WTC11 (cell line): ENCODE measurements at regions not wholly inside any gene's neighbourhood (a gene's known extent, or its start where the extent isn't known, plus 50 kb on each side); places are given as distances from the start of the nearest gene placed in this dataset.

ENCODE experiments used
- CREM ChIP-seq: sonication (generic); formaldehyde crosslinking; IDR thresholded peaks from 2 replicates; pipeline ENCODE4 v1.8.1; 2022; ENCODE audit warnings: mild to moderate bottlenecking, missing genetic modification reagents, moderate library complexity
- CTCF ChIP-seq: fragments of 200-600 bp; IDR thresholded peaks from 2 replicates; pipeline ENCODE4 v1.8.0; 2022; ENCODE audit warnings: antibody characterized with exemption
- ELF4 ChIP-seq: sonication (generic); formaldehyde crosslinking; IDR thresholded peaks from 2 replicates; pipeline ENCODE4 v1.8.1; 2022; ENCODE audit warnings: low read depth, mild to moderate bottlenecking, moderate library complexity, missing genetic modification reagents
- RELA ChIP-seq: sonication (generic); formaldehyde crosslinking; IDR thresholded peaks from 2 replicates; pipeline ENCODE4 v1.8.1; 2022; ENCODE audit warnings: missing genetic modification reagents, mild to moderate bottlenecking, borderline replicate concordance
- ZBTB43 ChIP-seq: sonication (generic); formaldehyde crosslinking; IDR thresholded peaks from 2 replicates; pipeline ENCODE4 v1.8.1; 2023; ENCODE audit warnings: mild to moderate bottlenecking, missing genetic modification reagents
- ZNF121 ChIP-seq: sonication (generic); formaldehyde crosslinking; IDR thresholded peaks from 2 replicates; pipeline ENCODE4 v1.8.0; 2023; ENCODE audit warnings: missing genetic modification reagents
- ZNF232 ChIP-seq: sonication (generic); formaldehyde crosslinking; IDR thresholded peaks from 2 replicates; pipeline ENCODE4 v1.8.0; 2022; ENCODE audit warnings: mild to moderate bottlenecking, missing genetic modification reagents
- ZSCAN18 ChIP-seq: fragments of 250-450 bp; sonication (Bioruptor Pico); IDR thresholded peaks from 2 replicates; pipeline ENCODE4 v2.1.2; 2022; ENCODE audit warnings: mild to moderate bottlenecking, moderate library complexity
- TF ChIP-seq, protein P1 (sequence below): sonication (generic); formaldehyde crosslinking; IDR thresholded peaks from 2 replicates; pipeline ENCODE4 v1.8.0; 2022; ENCODE audit warnings: mild to moderate bottlenecking, missing genetic modification reagents
- TF ChIP-seq, protein P2 (sequence below): sonication (generic); formaldehyde crosslinking; IDR thresholded peaks from 2 replicates; pipeline ENCODE4 v1.8.1; 2023; ENCODE audit warnings: mild to moderate bottlenecking, missing genetic modification reagents, borderline replicate concordance
- TF ChIP-seq, protein P3 (sequence below): sonication (generic); formaldehyde crosslinking; IDR thresholded peaks from 2 replicates; pipeline ENCODE4 v1.8.1; 2023; ENCODE audit warnings: mild to moderate bottlenecking, missing genetic modification reagents, moderate library complexity
- TF ChIP-seq, protein P4 (sequence below): sonication (generic); formaldehyde crosslinking; conservative IDR thresholded peaks from 2 replicates; pipeline ENCODE4 v1.8.1; 2023; ENCODE audit warnings: mild to moderate bottlenecking, low read depth, missing genetic modification reagents, moderate library complexity

DNA sequence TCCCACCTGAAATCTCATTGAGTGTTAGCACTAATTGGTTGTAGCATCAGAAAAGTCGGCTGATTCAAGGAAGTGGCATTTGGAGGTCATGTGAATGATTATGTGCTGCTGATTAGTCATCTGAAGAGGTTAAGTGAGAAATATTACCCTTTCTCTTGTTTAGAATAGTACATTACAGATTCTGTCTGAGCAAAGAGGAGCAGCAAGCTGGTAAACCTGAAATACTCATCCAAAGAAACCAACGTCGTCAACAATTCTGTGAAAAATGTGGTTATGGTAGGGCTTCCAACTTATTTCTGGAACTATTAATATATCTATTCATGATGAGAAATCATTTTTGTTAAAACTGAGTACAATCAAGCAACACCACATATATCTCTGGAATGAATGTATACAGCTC, 1024.9 kb downstream of the TUSC7 start:
- TF ChIP-seq CREM (CRISPR knock-in tag): no peak
- TF ChIP-seq RELA (CRISPR knock-in tag): no peak
- TF ChIP-seq ZSCAN18 (CRISPR knock-in tag): no peak
- no peak for TF ChIP-seq CTCF
- no peak for TF ChIP-seq ZNF232
- TF ChIP-seq, protein P1, sequence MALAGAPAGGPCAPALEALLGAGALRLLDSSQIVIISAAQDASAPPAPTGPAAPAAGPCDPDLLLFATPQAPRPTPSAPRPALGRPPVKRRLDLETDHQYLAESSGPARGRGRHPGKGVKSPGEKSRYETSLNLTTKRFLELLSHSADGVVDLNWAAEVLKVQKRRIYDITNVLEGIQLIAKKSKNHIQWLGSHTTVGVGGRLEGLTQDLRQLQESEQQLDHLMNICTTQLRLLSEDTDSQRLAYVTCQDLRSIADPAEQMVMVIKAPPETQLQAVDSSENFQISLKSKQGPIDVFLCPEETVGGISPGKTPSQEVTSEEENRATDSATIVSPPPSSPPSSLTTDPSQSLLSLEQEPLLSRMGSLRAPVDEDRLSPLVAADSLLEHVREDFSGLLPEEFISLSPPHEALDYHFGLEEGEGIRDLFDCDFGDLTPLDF (CRISPR knock-in tag): no peak
- TF ChIP-seq, protein P2, sequence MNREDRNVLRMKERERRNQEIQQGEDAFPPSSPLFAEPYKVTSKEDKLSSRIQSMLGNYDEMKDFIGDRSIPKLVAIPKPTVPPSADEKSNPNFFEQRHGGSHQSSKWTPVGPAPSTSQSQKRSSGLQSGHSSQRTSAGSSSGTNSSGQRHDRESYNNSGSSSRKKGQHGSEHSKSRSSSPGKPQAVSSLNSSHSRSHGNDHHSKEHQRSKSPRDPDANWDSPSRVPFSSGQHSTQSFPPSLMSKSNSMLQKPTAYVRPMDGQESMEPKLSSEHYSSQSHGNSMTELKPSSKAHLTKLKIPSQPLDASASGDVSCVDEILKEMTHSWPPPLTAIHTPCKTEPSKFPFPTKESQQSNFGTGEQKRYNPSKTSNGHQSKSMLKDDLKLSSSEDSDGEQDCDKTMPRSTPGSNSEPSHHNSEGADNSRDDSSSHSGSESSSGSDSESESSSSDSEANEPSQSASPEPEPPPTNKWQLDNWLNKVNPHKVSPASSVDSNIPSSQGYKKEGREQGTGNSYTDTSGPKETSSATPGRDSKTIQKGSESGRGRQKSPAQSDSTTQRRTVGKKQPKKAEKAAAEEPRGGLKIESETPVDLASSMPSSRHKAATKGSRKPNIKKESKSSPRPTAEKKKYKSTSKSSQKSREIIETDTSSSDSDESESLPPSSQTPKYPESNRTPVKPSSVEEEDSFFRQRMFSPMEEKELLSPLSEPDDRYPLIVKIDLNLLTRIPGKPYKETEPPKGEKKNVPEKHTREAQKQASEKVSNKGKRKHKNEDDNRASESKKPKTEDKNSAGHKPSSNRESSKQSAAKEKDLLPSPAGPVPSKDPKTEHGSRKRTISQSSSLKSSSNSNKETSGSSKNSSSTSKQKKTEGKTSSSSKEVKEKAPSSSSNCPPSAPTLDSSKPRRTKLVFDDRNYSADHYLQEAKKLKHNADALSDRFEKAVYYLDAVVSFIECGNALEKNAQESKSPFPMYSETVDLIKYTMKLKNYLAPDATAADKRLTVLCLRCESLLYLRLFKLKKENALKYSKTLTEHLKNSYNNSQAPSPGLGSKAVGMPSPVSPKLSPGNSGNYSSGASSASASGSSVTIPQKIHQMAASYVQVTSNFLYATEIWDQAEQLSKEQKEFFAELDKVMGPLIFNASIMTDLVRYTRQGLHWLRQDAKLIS: no peak
- no peak for TF ChIP-seq ZBTB43
- TF ChIP-seq ZNF121 (CRISPR knock-in tag): no peak
- TF ChIP-seq, protein P3, sequence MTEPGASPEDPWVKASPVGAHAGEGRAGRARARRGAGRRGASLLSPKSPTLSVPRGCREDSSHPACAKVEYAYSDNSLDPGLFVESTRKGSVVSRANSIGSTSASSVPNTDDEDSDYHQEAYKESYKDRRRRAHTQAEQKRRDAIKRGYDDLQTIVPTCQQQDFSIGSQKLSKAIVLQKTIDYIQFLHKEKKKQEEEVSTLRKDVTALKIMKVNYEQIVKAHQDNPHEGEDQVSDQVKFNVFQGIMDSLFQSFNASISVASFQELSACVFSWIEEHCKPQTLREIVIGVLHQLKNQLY (CRISPR knock-in tag): no peak
- TF ChIP-seq, protein P4, sequence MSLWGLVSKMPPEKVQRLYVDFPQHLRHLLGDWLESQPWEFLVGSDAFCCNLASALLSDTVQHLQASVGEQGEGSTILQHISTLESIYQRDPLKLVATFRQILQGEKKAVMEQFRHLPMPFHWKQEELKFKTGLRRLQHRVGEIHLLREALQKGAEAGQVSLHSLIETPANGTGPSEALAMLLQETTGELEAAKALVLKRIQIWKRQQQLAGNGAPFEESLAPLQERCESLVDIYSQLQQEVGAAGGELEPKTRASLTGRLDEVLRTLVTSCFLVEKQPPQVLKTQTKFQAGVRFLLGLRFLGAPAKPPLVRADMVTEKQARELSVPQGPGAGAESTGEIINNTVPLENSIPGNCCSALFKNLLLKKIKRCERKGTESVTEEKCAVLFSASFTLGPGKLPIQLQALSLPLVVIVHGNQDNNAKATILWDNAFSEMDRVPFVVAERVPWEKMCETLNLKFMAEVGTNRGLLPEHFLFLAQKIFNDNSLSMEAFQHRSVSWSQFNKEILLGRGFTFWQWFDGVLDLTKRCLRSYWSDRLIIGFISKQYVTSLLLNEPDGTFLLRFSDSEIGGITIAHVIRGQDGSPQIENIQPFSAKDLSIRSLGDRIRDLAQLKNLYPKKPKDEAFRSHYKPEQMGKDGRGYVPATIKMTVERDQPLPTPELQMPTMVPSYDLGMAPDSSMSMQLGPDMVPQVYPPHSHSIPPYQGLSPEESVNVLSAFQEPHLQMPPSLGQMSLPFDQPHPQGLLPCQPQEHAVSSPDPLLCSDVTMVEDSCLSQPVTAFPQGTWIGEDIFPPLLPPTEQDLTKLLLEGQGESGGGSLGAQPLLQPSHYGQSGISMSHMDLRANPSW: no peak
- TF ChIP-seq ELF4 (CRISPR knock-in tag): no peak
